NT2/D1 (cell line): ENCODE measurements at regions not wholly inside any gene's neighbourhood (a gene's known extent, or its start where the extent isn't known, plus 50 kb on each side); places are given as distances from the start of the nearest gene placed in this dataset.
"Not testable (repeated sequence)": the region's sequence is repeated elsewhere in the genome, so short reads cannot be mapped to it uniquely, and the experiment has no call there.

Source experiments
- DNase-seq: peaks from one replicate; pipeline ENCODE4 v3.0.0-alpha.2; 2011; ENCODE audit warnings: low read depth, low spot score
- H3K27me3 ChIP-seq: 2 replicates; pipeline ENCODE4 v1.6.0; 2011; ENCODE audit warnings: mild to moderate bottlenecking; ENCODE audit not compliant: insufficient read length, insufficient read depth
- H3K36me3 ChIP-seq: 2 replicates; pipeline ENCODE4 v1.6.1; 2011; ENCODE audit warnings: mild to moderate bottlenecking, low read length, mixed read lengths; ENCODE audit not compliant: insufficient read depth, insufficient read length
- H3K4me1 ChIP-seq: 2 replicates; pipeline ENCODE4 v1.5.1; 2011; ENCODE audit not compliant: insufficient read depth, insufficient read length
- H3K4me3 ChIP-seq: 2 replicates; pipeline ENCODE4 v1.5.1; 2011; ENCODE audit warnings: low read depth; ENCODE audit not compliant: insufficient read length
- H3K9ac ChIP-seq: 2 replicates; pipeline ENCODE4 v1.6.0; 2011; ENCODE audit warnings: low read depth; ENCODE audit not compliant: insufficient read length
- H3K9me3 ChIP-seq: 2 replicates; pipeline ENCODE4 v1.5.1; 2011; ENCODE audit warnings: mild to moderate bottlenecking, low read length; ENCODE audit not compliant: insufficient read depth
- SUZ12 ChIP-seq: IDR thresholded peaks from 2 replicates; pipeline ENCODE4 v1.6.1; 2011; ENCODE audit not compliant: insufficient read length, insufficient read depth; ENCODE audit errors: extremely low read depth
- YY1 ChIP-seq: IDR thresholded peaks from 2 replicates; pipeline ENCODE4 v1.6.1; 2011; ENCODE audit not compliant: insufficient read length, insufficient read depth
- ZNF274 ChIP-seq: IDR thresholded peaks from 2 replicates; pipeline ENCODE4 v1.6.1; 2011; ENCODE audit warnings: mild to moderate bottlenecking, low read depth, low read length

GRCh38 chr10:22158426-22158825 lies 59.4 kb downstream of the EBLN1 start:
- Histone ChIP-seq H3K4me1 (no peaks in the 10 kb centered on the region), H3K36me3 (no peaks in the 10 kb centered on the region), H3K27me3 (no peaks in the 10 kb centered on the region), H3K9me3 (no peaks in the 10 kb centered on the region), H3K4me3 (no peak overlapping the region), H3K9ac (no peak overlapping the region)
- no peak for DNase-seq
- TF ChIP-seq YY1 (no peak), ZNF274 (no peak), SUZ12 (no peak)

GRCh38 chr10:22156750-22157149 lies 61.1 kb downstream of the EBLN1 start:
- no peak overlapping the region for H3K4me3 ChIP-seq
- no peaks in the 10 kb centered on the region for H3K27me3 ChIP-seq
- H3K9me3 ChIP-seq, result no peaks in the 10 kb centered on the region
- TF ChIP-seq ZNF274, result no peak
- no peak for TF ChIP-seq SUZ12
- TF ChIP-seq YY1, result no peak
- no peak for DNase-seq
- no peaks in the 10 kb centered on the region for H3K36me3 ChIP-seq
- H3K4me1 ChIP-seq, result no peaks in the 10 kb centered on the region
- H3K9ac ChIP-seq, result no peak overlapping the region

- Histone ChIP-seq H3K9ac (no peak overlapping the region), H3K9me3 (no peaks in the 10 kb centered on the region), H3K27me3 (no peaks in the 10 kb centered on the region), H3K4me1 (no peaks in the 10 kb centered on the region), H3K36me3 (no peaks in the 10 kb centered on the region), H3K4me3 (no peak overlapping the region)
- no peak for TF ChIP-seq SUZ12
- TF ChIP-seq ZNF274, result no peak
- TF ChIP-seq YY1, result no peak
- no peak for DNase-seq
These were observed 65.4 kb downstream of the EBLN1 start for GRCh38 chr10:22152403-22152802.

GRCh38 chr10:22150842-22151241 lies 67.0 kb downstream of the EBLN1 start:
- TF ChIP-seq YY1 (no peak), SUZ12 (no peak), ZNF274 (no peak)
- 0 out of 2 replicates have a peak, but pooled peaks cover 1% of the 10 kb centered on the region for H3K9me3 ChIP-seq
- no peaks in the 10 kb centered on the region for H3K36me3 ChIP-seq
- no peak for DNase-seq
- H3K27me3 ChIP-seq, result no peaks in the 10 kb centered on the region
- no peak overlapping the region for H3K9ac ChIP-seq
- no peaks in the 10 kb centered on the region for H3K4me1 ChIP-seq
- no peak overlapping the region for H3K4me3 ChIP-seq

GRCh38 chr10:22148961-22149360 lies 68.9 kb downstream of the EBLN1 start:
- H3K9me3 ChIP-seq, result peaks cover 8% of the 10 kb centered on the region; the same call in 1 of the 2 replicates
- no peak overlapping the region for H3K9ac ChIP-seq
- no peak for DNase-seq
- H3K4me1 ChIP-seq, result no peaks in the 10 kb centered on the region
- H3K27me3 ChIP-seq, result no peaks in the 10 kb centered on the region
- no peaks in the 10 kb centered on the region for H3K36me3 ChIP-seq
- H3K4me3 ChIP-seq, result no peak overlapping the region
- TF ChIP-seq SUZ12 (no peak), YY1 (no peak)

GRCh38 chr10:22145873-22146272 lies 71.9 kb downstream of the EBLN1 start:
- H3K9ac ChIP-seq, H3K27me3 ChIP-seq, H3K4me3 ChIP-seq, H3K9me3 ChIP-seq, DNase-seq, H3K36me3 ChIP-seq, H3K4me1 ChIP-seq: not testable (repeated sequence)

GRCh38 chr10:22137542-22137941 lies 80.3 kb downstream of the EBLN1 start:
- no peaks in the 10 kb centered on the region for H3K4me1 ChIP-seq
- DNase-seq, result no peak
- no peaks in the 10 kb centered on the region for H3K27me3 ChIP-seq
- TF ChIP-seq YY1, result no peak
- no peak for TF ChIP-seq SUZ12
- TF ChIP-seq ZNF274, result no peak
- no peaks in the 10 kb centered on the region for H3K36me3 ChIP-seq
- no peaks in the 10 kb centered on the region for H3K9me3 ChIP-seq
- no peak overlapping the region for H3K9ac ChIP-seq
- no peak overlapping the region for H3K4me3 ChIP-seq

GRCh38 chr10:22135591-22135990 lies 82.2 kb downstream of the EBLN1 start:
- no peak overlapping the region for H3K9ac ChIP-seq
- no peak for DNase-seq
- H3K36me3 ChIP-seq, result no peaks in the 10 kb centered on the region
- H3K4me1 ChIP-seq, result no peaks in the 10 kb centered on the region
- no peaks in the 10 kb centered on the region for H3K9me3 ChIP-seq
- H3K4me3 ChIP-seq, result no peak overlapping the region
- no peak for TF ChIP-seq YY1
- TF ChIP-seq ZNF274, result no peak
- no peak for TF ChIP-seq SUZ12
- H3K27me3 ChIP-seq, result no peaks in the 10 kb centered on the region
